Gastrocnemius medialis (tissue), 4 donors: ENCODE measurements at regions not wholly inside any gene's neighbourhood (a gene's known extent, or its start where the extent isn't known, plus 50 kb on each side); places are given as distances from the start of the nearest gene placed in this dataset.

Experiments used
- ATAC-seq, 2 donors: fragments of 150-250 bp; one replicate each; pipeline ENCODE4 v1.9.1; 2016
- DNase-seq, 2 donors: peaks; one replicate each; pipeline ENCODE4 v3.0.0-alpha.2; 2019
- H3K27ac ChIP-seq, 4 donors: fragments of 200-600 bp; sonication (generic); 1 replicate in 1 of 4; 2 replicates in 3 of 4; pipeline ENCODE4 v1.5.1; 2016 to 2018; ENCODE audit warnings: mild to moderate bottlenecking in 2 of 4, moderate library complexity in 1 of 4
- H3K27me3 ChIP-seq, 3 donors: fragments of 200-600 bp; sonication (generic) in 2 of 3; 1 replicate in 1 of 3; 2 replicates in 2 of 3; pipeline versions ENCODE4 v1.5.1 to v1.6.0; 2016 to 2019; ENCODE audit warnings: mild to moderate bottlenecking in 1 of 3, moderate library complexity in 1 of 3
- H3K36me3 ChIP-seq, 2 donors: fragments of 200-600 bp; sonication (generic) in 1 of 2; one replicate each; pipeline ENCODE4 v1.5.1; 2017 to 2018
- H3K4me1 ChIP-seq, 2 donors: fragments of 200-600 bp; sonication (generic) in 1 of 2; one replicate each; pipeline ENCODE4 v1.5.1; 2016 to 2017; ENCODE audit warnings: mild to moderate bottlenecking in 2 of 2
- H3K4me3 ChIP-seq, 4 donors: fragments of 200-600 bp; sonication (generic) in 3 of 4; 1 replicate in 1 of 4; 2 replicates in 3 of 4; pipeline ENCODE4 v1.5.1; 2016 to 2019; ENCODE audit warnings: mild to moderate bottlenecking in 2 of 4
- H3K9me3 ChIP-seq, 3 donors: fragments of 200-600 bp; sonication (generic) in 2 of 3; 1 replicate in 1 of 3; 2 replicates in 2 of 3; pipeline ENCODE4 v1.5.1; 2016 to 2019
- CTCF ChIP-seq, 5 experiments: fragments of 450-650 bp in 3 of 5; fragments of 200-600 bp in 2 of 5; sonication (generic) in 2 of 5; IDR thresholded peaks in 4 of 5; conservative IDR thresholded peaks in 1 of 5; 1 replicate in 4 of 5; 2 replicates in 1 of 5; pipeline ENCODE4 v1.5.1; 2016 to 2019; ENCODE audit warnings: antibody characterized with exemption in 5 of 5, mild to moderate bottlenecking in 3 of 5, moderate library complexity in 3 of 5
- POLR2A ChIP-seq, 2 donors: fragments of 450-650 bp; IDR thresholded peaks; one replicate each; pipeline ENCODE4 v1.6.1; 2017; ENCODE audit warnings: antibody characterized with exemption in 2 of 2, mild to moderate bottlenecking in 2 of 2, moderate library complexity in 2 of 2
- in situ Hi-C, 4 donors: fragments of 200-750 bp; cut with MboI; loops; one replicate each; pipeline versions ENCODE4 v1.15.0 to v1.8.0; 2017; ENCODE audit warnings: low sequenced_read_pairs in 4 of 4
- intact Hi-C: fragments of 100-400 bp; cut with DNase I; formaldehyde crosslinking; loops from one replicate; pipeline ENCODE4 v1.15.1; 2023; ENCODE audit warnings: low total_unique reads

GRCh38 chr5:175146733-175147132, 297.2 kb downstream of the DRD1 start:
- ATAC-seq = no peak
- no peak overlapping the region for H3K27ac ChIP-seq
- no peak overlapping the region for H3K4me3 ChIP-seq
- no peaks in the 10 kb centered on the region for H3K4me1 ChIP-seq
- in situ Hi-C loops (no loop called here), intact Hi-C loops (no loop called here)
- TF ChIP-seq CTCF (IDR thresholded peaks at IDR 0.05 in 4 of 5, conservative IDR thresholded peaks at IDR 0.05 in 1 of 5) (no peak), POLR2A (IDR thresholded peaks at IDR 0.05) (no peak)
- no peaks in the 10 kb centered on the region for H3K36me3 ChIP-seq
- no peak for DNase-seq
- peaks cover 0 to 8% (median 0%) of the 10 kb centered on the region in 3 donors for H3K9me3 ChIP-seq
- no peaks in the 10 kb centered on the region for H3K27me3 ChIP-seq

- H3K4me1 ChIP-seq = no peaks in the 10 kb centered on the region
- in situ Hi-C loops = no loop called here
- H3K9me3 ChIP-seq = peaks cover 0 to under 1% (median 0%) of the 10 kb centered on the region in 3 donors
- intact Hi-C loops = no loop called here
- H3K4me3 ChIP-seq = no peak overlapping the region
- DNase-seq (no peak), ATAC-seq (no peak)
- H3K27me3 ChIP-seq = no peaks in the 10 kb centered on the region
- TF ChIP-seq POLR2A (IDR thresholded peaks at IDR 0.05) = no peak
- no peak for TF ChIP-seq CTCF (IDR thresholded peaks at IDR 0.05 in 4 of 5, conservative IDR thresholded peaks at IDR 0.05 in 1 of 5)
- no peak overlapping the region for H3K27ac ChIP-seq
- no peaks in the 10 kb centered on the region for H3K36me3 ChIP-seq
These were observed 302.6 kb downstream of the DRD1 start for GRCh38 chr5:175141421-175141820.

DNA sequence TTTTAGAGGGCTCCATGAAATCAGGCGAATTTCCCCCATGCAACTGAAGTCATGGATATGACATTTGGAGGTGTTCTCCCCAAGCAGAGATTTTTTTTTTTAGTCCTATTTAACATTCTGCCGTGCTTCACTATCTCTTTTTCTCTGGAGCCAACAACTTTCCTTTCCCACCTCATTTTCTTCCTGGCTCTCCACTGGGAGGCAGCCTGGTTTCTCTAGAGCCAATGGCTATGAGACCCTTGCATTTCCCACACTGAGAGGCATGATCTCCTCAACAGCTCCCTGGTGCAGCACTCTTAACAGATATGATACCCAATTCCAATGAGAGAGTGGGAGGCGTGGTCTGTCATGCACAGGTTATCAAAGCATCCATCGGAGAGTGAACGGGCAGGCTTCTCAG, 310.8 kb downstream of the DRD1 start:
- H3K4me3 ChIP-seq = no peak overlapping the region
- intact Hi-C loops (no loop called here), in situ Hi-C loops (no loop called here)
- H3K27ac ChIP-seq = no peak overlapping the region
- TF ChIP-seq POLR2A (IDR thresholded peaks at IDR 0.05) = no peak
- TF ChIP-seq CTCF (IDR thresholded peaks at IDR 0.05 in 4 of 5, conservative IDR thresholded peaks at IDR 0.05 in 1 of 5) = no peak
- H3K27me3 ChIP-seq = no peaks in the 10 kb centered on the region
- ATAC-seq (no peak), DNase-seq (no peak)
- no peaks in the 10 kb centered on the region for H3K36me3 ChIP-seq
- no peaks in the 10 kb centered on the region for H3K4me1 ChIP-seq
- H3K9me3 ChIP-seq = no peaks in the 10 kb centered on the region

DNA sequence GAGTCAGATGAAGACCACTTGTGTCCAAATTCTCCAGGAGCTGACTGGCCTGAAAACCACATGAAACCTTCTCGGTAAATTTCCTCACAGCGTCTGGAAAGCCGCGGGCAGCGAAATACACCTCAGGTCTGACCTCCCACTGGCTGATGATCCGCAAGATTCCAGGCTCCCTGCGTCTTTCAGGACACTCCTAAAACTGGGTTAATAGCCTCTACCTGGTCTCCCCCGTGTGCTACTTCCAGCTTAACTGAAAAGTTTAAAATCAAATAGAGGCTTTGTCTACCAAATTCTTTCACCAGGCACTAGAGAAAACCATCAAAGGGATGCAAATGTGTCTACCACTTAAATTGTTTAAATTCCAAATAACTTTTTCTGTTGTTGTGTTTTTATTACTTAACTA, 312.6 kb downstream of the DRD1 start:
- ATAC-seq = no peak
- in situ Hi-C loops = no loop called here
- Histone ChIP-seq H3K27ac (no peak overlapping the region), H3K27me3 (no peaks in the 10 kb centered on the region), H3K36me3 (no peaks in the 10 kb centered on the region), H3K9me3 (no peaks in the 10 kb centered on the region), H3K4me1 (no peaks in the 10 kb centered on the region), H3K4me3 (no peak overlapping the region)
- intact Hi-C loops = no loop called here
- no peak for TF ChIP-seq POLR2A (IDR thresholded peaks at IDR 0.05)
- no peak for TF ChIP-seq CTCF (IDR thresholded peaks at IDR 0.05 in 4 of 5, conservative IDR thresholded peaks at IDR 0.05 in 1 of 5)
- no peak for DNase-seq

- intact Hi-C loops = no loop called here
- no peak overlapping the region for H3K4me3 ChIP-seq
- no peak for DNase-seq
- no peak overlapping the region for H3K27ac ChIP-seq
- ATAC-seq = no peak
- H3K36me3 ChIP-seq = no peaks in the 10 kb centered on the region
- H3K4me1 ChIP-seq = no peaks in the 10 kb centered on the region
- TF ChIP-seq CTCF (IDR thresholded peaks at IDR 0.05 in 4 of 5, conservative IDR thresholded peaks at IDR 0.05 in 1 of 5) (no peak), POLR2A (IDR thresholded peaks at IDR 0.05) (no peak)
- in situ Hi-C loops = no loop called here
- H3K9me3 ChIP-seq = no peaks in the 10 kb centered on the region
- no peaks in the 10 kb centered on the region for H3K27me3 ChIP-seq
These were observed 314.4 kb downstream of the DRD1 start for GRCh38 chr5:175129619-175130018.
